PFSK-1 (cell line): ENCODE measurements at regions not wholly inside any gene's neighbourhood (a gene's known extent, or its start where the extent isn't known, plus 50 kb on each side); places are given as distances from the start of the nearest gene placed in this dataset.

Experiments
- FOXP2 ChIP-seq: optimal IDR thresholded peaks from 2 replicates; pipeline ENCODE3; 2011; ENCODE audit warnings: borderline replicate concordance, control low read depth, inconsistent platforms; ENCODE audit not compliant: insufficient read depth; ENCODE audit errors: extremely low read length, extremely low read depth
- POLR2AphosphoS5 ChIP-seq: IDR thresholded peaks from 2 replicates; pipeline ENCODE4 v1.6.1; 2012; ENCODE audit warnings: low read depth, mild to moderate bottlenecking, control low read depth, low read length, moderate library complexity
- REST ChIP-seq, 2 experiments: IDR thresholded peaks; 2 replicates each; pipeline versions ENCODE4 v1.6.1 to v1.8.0; 2011 to 2012; ENCODE audit warnings: low read depth in 2 of 2, low read length in 2 of 2, control low read depth in 1 of 2, inconsistent platforms in 1 of 2, mild to moderate bottlenecking in 1 of 2, moderate library complexity in 1 of 2; ENCODE audit not compliant: insufficient read depth in 1 of 2
- SIN3A ChIP-seq: IDR thresholded peaks from 2 replicates; pipeline ENCODE4 v1.6.1; 2012; ENCODE audit warnings: mild to moderate bottlenecking, low read length, moderate library complexity, borderline replicate concordance; ENCODE audit not compliant: insufficient read depth
- TAF1 ChIP-seq: IDR thresholded peaks from 2 replicates; pipeline ENCODE4 v1.6.1; 2012; ENCODE audit warnings: low read length, control low read depth, borderline replicate concordance; ENCODE audit not compliant: insufficient read depth

- TF ChIP-seq SIN3A: no peak
- TF ChIP-seq POLR2AphosphoS5: no peak
- TF ChIP-seq FOXP2: no peak
- no peak for TF ChIP-seq TAF1
Observed at GRCh38 chr7:17043012-17043877, 161.5 kb upstream of the AGR3 start.

- TF ChIP-seq REST (IDR thresholded peaks at IDR 0.05; ENCODE audit: insufficient read depth in 1 of 2, low read depth in 2 of 2, low read length in 2 of 2) (no peak), SIN3A (no peak), FOXP2 (no peak), TAF1 (no peak), POLR2AphosphoS5 (no peak)
Observed at GRCh38 chr7:17044396-17044795, 162.6 kb upstream of the AGR3 start.

- TF ChIP-seq TAF1 (no peak), POLR2AphosphoS5 (no peak), REST (IDR thresholded peaks at IDR 0.05; ENCODE audit: insufficient read depth in 1 of 2, low read depth in 2 of 2, low read length in 2 of 2) (no peak), SIN3A (no peak), FOXP2 (no peak)
Observed at GRCh38 chr7:17044861-17045260, 163.1 kb upstream of the AGR3 start.

- TF ChIP-seq REST (IDR thresholded peaks at IDR 0.05; ENCODE audit: insufficient read depth in 1 of 2, low read depth in 2 of 2, low read length in 2 of 2) (no peak), SIN3A (no peak), FOXP2 (no peak), POLR2AphosphoS5 (no peak)
Observed at GRCh38 chr7:17046259-17046658, 164.5 kb upstream of the AGR3 start.

GRCh38 chr7:17046666-17047065, 164.9 kb upstream of the AGR3 start:
- TF ChIP-seq SIN3A (no peak), FOXP2 (no peak), POLR2AphosphoS5 (no peak), REST (IDR thresholded peaks at IDR 0.05; ENCODE audit: insufficient read depth in 1 of 2, low read depth in 2 of 2, low read length in 2 of 2) (no peak), TAF1 (no peak)
